Astrocyte (in vitro differentiated cells and primary cell): ENCODE measurements at regions not wholly inside any gene's neighbourhood (a gene's known extent, or its start where the extent isn't known, plus 50 kb on each side); places are given as distances from the start of the nearest gene placed in this dataset.

Experiments used
- DNase-seq: peaks from one replicate; pipeline ENCODE4 v3.0.0-alpha.2; 2010; ENCODE audit warnings: low read depth
- FAIRE-seq: peaks from 2 replicates; lab custom pipeline; 2011; peaks lifted over from hg19 to GRCh38; lab: Jason Lieb, UNC
- H2AFZ ChIP-seq: 2 replicates; pipeline ENCODE4 v1.6.0; 2012; ENCODE audit warnings: low read depth, low read length, inconsistent platforms
- H3K27ac ChIP-seq: 2 replicates; pipeline ENCODE4 v1.5.1; 2011; ENCODE audit warnings: low read depth, low read length, inconsistent platforms
- H3K27me3 ChIP-seq: 2 replicates; pipeline ENCODE4 v1.6.0; 2011; ENCODE audit warnings: low read length, inconsistent platforms; ENCODE audit not compliant: insufficient read depth
- H3K36me3 ChIP-seq: 2 replicates; pipeline ENCODE4 v1.5.1; 2011; ENCODE audit warnings: low read length, inconsistent platforms; ENCODE audit not compliant: insufficient read depth
- H3K4me1 ChIP-seq: 2 replicates; pipeline ENCODE4 v1.5.1; 2011; ENCODE audit warnings: low read length, inconsistent platforms; ENCODE audit not compliant: insufficient read depth
- H3K4me2 ChIP-seq: 2 replicates; pipeline ENCODE4 v1.6.0; 2012; ENCODE audit warnings: low read length, inconsistent platforms
- H3K4me3 ChIP-seq: 2 replicates; pipeline ENCODE4 v1.5.1; 2011; ENCODE audit warnings: low read depth, mild to moderate bottlenecking, low read length, inconsistent platforms; ENCODE audit not compliant: insufficient read depth
- H3K79me2 ChIP-seq: 2 replicates; pipeline ENCODE4 v1.6.0; 2012; ENCODE audit warnings: mild to moderate bottlenecking, low read length, inconsistent platforms; ENCODE audit not compliant: insufficient read depth
- H3K9ac ChIP-seq: 2 replicates; pipeline ENCODE4 v1.6.0; 2012; ENCODE audit warnings: mild to moderate bottlenecking, low read length, inconsistent platforms
- H3K9me3 ChIP-seq: 2 replicates; pipeline ENCODE4 v1.5.1; 2012; ENCODE audit warnings: low read depth, mild to moderate bottlenecking, low read length, inconsistent platforms; ENCODE audit not compliant: insufficient read depth
- H4K20me1 ChIP-seq: 2 replicates; pipeline ENCODE4 v1.6.0; 2012; ENCODE audit warnings: low read length, inconsistent platforms; ENCODE audit not compliant: insufficient read depth
- H3K27ac Mint-ChIP-seq: one replicate; pipeline ENCODE4 v1.8.0; 2021; ENCODE audit warnings: mild to moderate bottlenecking, mixed read lengths; ENCODE audit not compliant: unreplicated experiment
- H3K27me3 Mint-ChIP-seq: one replicate; pipeline ENCODE4 v1.8.0; 2021; ENCODE audit warnings: low read depth, mixed read lengths; ENCODE audit not compliant: unreplicated experiment
- H3K36me3 Mint-ChIP-seq: one replicate; pipeline ENCODE4 v1.8.0; 2021; ENCODE audit warnings: low read depth, mixed read lengths; ENCODE audit not compliant: unreplicated experiment
- H3K4me1 Mint-ChIP-seq: one replicate; pipeline ENCODE4 v1.8.0; 2021; ENCODE audit warnings: low read depth, mixed read lengths; ENCODE audit not compliant: unreplicated experiment
- H3K4me3 Mint-ChIP-seq: one replicate; pipeline ENCODE4 v1.8.0; 2021; ENCODE audit warnings: mild to moderate bottlenecking, moderate library complexity, mixed read lengths; ENCODE audit not compliant: unreplicated experiment
- H3K9me3 Mint-ChIP-seq: one replicate; pipeline ENCODE4 v1.8.0; 2021; ENCODE audit warnings: mild to moderate bottlenecking, mixed read lengths; ENCODE audit not compliant: unreplicated experiment
- EZH2 ChIP-seq: IDR thresholded peaks from 2 replicates; pipeline ENCODE4 v1.6.1; 2012; ENCODE audit warnings: mild to moderate bottlenecking, low read length, inconsistent platforms; ENCODE audit not compliant: insufficient read depth
- TF ChIP-seq, protein P1 (sequence below): IDR thresholded peaks from 2 replicates; pipeline ENCODE4 v1.5.1; 2011; ENCODE audit warnings: low read depth, mild to moderate bottlenecking, inconsistent platforms, low read length, moderate library complexity; ENCODE audit not compliant: insufficient read depth

DNA sequence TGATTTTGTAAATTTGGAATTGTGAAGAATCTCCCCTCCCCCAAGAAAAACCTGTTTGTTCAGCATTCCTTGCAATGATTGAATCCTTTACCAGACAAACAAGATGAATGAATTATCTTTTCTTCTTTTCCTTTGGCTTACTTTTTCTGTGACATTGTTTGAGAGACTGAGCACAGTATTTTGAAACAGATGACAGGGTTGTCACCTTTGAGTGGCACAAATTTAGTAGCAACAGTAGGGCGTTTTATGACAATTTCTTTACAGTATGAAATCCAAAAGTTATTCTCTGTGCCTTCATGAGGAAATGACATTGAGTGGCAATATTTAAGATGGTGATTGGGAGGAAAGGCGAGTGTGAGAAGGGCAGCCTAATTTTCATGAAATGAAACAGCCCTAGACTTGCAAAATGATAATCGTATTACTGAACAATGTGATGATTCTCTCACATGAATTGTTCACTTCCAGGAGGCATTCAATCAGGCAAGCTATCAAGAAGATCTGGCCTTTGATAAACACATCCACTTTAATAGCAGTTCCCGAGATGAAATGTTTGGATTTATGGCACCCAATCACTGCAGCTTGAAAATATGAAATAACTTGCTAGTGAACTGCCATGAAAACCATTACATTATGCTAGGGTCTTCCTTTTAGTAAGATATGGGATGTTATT lies 68.6 kb upstream of the SCEL start:
- H3K4me1 Mint-ChIP-seq, result no peaks in the 10 kb centered on the region
- Histone ChIP-seq H3K4me3 (no peak overlapping the region), H3K27ac (no peak overlapping the region), H3K4me2 (no peak overlapping the region), H3K79me2 (no peaks in the 10 kb centered on the region), H3K9me3 (no peaks in the 10 kb centered on the region), H3K27me3 (no peaks in the 10 kb centered on the region), H2AFZ (no peak overlapping the region), H3K9ac (no peak overlapping the region), H3K4me1 (no peaks in the 10 kb centered on the region), H3K36me3 (no peaks in the 10 kb centered on the region), H4K20me1 (no peaks in the 10 kb centered on the region)
- no peak for DNase-seq
- H3K9me3 Mint-ChIP-seq, result no peaks in the 10 kb centered on the region
- H3K27me3 Mint-ChIP-seq, result no peaks in the 10 kb centered on the region
- FAIRE-seq, result no peak
- no peak overlapping the region for H3K27ac Mint-ChIP-seq
- H3K4me3 Mint-ChIP-seq, result no peak overlapping the region
- no peaks in the 10 kb centered on the region for H3K36me3 Mint-ChIP-seq
- TF ChIP-seq, protein P1, sequence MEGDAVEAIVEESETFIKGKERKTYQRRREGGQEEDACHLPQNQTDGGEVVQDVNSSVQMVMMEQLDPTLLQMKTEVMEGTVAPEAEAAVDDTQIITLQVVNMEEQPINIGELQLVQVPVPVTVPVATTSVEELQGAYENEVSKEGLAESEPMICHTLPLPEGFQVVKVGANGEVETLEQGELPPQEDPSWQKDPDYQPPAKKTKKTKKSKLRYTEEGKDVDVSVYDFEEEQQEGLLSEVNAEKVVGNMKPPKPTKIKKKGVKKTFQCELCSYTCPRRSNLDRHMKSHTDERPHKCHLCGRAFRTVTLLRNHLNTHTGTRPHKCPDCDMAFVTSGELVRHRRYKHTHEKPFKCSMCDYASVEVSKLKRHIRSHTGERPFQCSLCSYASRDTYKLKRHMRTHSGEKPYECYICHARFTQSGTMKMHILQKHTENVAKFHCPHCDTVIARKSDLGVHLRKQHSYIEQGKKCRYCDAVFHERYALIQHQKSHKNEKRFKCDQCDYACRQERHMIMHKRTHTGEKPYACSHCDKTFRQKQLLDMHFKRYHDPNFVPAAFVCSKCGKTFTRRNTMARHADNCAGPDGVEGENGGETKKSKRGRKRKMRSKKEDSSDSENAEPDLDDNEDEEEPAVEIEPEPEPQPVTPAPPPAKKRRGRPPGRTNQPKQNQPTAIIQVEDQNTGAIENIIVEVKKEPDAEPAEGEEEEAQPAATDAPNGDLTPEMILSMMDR, result no peak
- no peak for TF ChIP-seq EZH2

DNA sequence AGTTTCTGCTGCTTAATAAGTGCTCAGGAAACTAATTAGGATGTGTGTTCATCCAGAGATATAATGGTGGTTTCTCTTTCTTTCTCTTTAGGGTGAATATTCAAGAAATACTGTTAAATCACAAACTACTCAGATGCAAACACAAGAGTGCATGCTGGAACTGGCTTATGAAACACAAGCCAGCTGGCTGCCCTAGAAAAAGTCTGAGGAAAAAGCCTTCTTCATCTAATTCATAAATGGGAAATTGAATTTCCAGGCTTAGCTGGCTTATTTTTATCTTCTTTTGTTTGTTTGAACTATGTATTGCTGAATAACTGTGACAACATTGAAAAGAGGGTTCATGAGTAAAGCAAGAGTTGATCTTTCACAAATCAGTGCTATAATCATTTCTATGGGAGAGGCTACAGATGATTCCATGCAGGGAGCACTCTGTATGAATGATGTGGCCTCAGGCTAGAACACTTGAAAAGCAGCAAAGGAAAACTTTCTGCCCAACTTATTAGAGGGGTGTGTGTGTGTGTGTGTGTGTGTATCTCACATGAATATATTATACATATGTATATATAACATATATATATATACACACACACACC lies 69.8 kb upstream of the SCEL start:
- no peak overlapping the region for H3K27ac ChIP-seq
- no peaks in the 10 kb centered on the region for H3K36me3 ChIP-seq
- Mint-ChIP-seq H3K9me3 (no peaks in the 10 kb centered on the region), H3K4me3 (no peak overlapping the region), H3K27ac (no peak overlapping the region), H3K36me3 (no peaks in the 10 kb centered on the region), H3K27me3 (no peaks in the 10 kb centered on the region), H3K4me1 (no peaks in the 10 kb centered on the region)
- no peaks in the 10 kb centered on the region for H3K4me1 ChIP-seq
- no peaks in the 10 kb centered on the region for H3K79me2 ChIP-seq
- no peaks in the 10 kb centered on the region for H4K20me1 ChIP-seq
- H3K9ac ChIP-seq, result no peak overlapping the region
- H3K27me3 ChIP-seq, result no peaks in the 10 kb centered on the region
- no peak overlapping the region for H2AFZ ChIP-seq
- no peak for FAIRE-seq
- H3K4me2 ChIP-seq, result no peak overlapping the region
- H3K4me3 ChIP-seq, result no peak overlapping the region
- H3K9me3 ChIP-seq, result no peaks in the 10 kb centered on the region
- no peak for DNase-seq
- TF ChIP-seq, protein P1, result no peak
- TF ChIP-seq EZH2, result no peak

- Histone ChIP-seq H4K20me1 (no peaks in the 10 kb centered on the region), H3K4me3 (no peak overlapping the region), H3K4me1 (no peaks in the 10 kb centered on the region), H3K9ac (no peak overlapping the region), H3K27ac (no peak overlapping the region), H2AFZ (no peak overlapping the region), H3K9me3 (no peaks in the 10 kb centered on the region), H3K27me3 (no peaks in the 10 kb centered on the region), H3K36me3 (no peaks in the 10 kb centered on the region), H3K79me2 (no peaks in the 10 kb centered on the region), H3K4me2 (no peak overlapping the region)
- H3K27me3 Mint-ChIP-seq, result no peaks in the 10 kb centered on the region
- FAIRE-seq (no peak), DNase-seq (no peak)
- H3K4me1 Mint-ChIP-seq, result no peaks in the 10 kb centered on the region
- H3K27ac Mint-ChIP-seq, result no peak overlapping the region
- no peaks in the 10 kb centered on the region for H3K36me3 Mint-ChIP-seq
- no peak overlapping the region for H3K4me3 Mint-ChIP-seq
- no peaks in the 10 kb centered on the region for H3K9me3 Mint-ChIP-seq
- TF ChIP-seq EZH2, result no peak
- TF ChIP-seq, protein P1, result no peak
Observed at GRCh38 chr13:77460195-77460594, 75.3 kb upstream of the SCEL start.
